Hematopoietic multipotent progenitor cell (in vitro differentiated cells): ENCODE measurements at regions not wholly inside any gene's neighbourhood (a gene's known extent, or its start where the extent isn't known, plus 50 kb on each side); places are given as distances from the start of the nearest gene placed in this dataset.

Experiments used
- DNase-seq, 3 donors: peaks; one replicate each; pipeline ENCODE4 v3.0.0-alpha.2; 2011 to 2015; ENCODE audit warnings: low read depth in 2 of 3, low spot score in 2 of 3

GRCh38 chr15:39283531-39283930, 297.3 kb upstream of the THBS1 start:
- no peak for DNase-seq

DNA sequence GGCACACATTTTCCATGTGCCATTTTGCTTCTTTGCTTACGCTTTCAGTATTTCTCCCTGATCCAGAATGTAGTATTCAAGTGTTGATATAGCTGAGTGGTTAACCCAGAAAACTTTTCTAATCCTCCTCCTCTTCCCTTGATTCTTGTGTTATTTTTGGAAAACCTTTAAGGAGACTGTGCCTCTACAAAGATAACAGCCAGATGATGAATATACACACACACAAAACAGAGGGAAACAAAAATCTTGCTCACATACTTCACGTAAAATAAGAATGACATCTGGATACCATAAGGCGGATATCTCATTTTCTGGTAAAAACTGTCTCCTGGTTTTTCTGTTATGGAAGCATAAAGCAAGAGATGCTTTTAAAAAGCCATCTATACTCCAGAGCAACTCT, 295.8 kb upstream of the THBS1 start:
- DNase-seq, result no peak

DNA sequence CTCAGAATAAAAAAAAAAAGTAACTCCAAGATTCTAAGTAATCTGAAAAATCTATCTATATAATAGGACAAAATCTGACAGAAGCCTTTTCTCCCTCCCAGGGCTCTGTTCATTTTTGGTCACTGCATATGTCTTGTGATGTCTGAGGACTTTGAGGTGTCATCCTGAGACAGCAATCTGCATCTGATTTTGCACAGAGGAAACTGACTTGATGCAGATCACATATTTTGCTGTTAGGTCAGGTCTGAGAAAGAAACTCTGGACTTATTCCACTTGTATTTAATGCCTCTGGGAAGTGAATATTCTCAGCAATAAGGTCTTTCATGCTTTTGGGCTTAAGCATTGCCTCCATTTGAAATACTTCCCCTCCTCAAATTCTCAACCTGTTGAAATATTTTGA, 295.2 kb upstream of the THBS1 start:
- no peak for DNase-seq

DNA sequence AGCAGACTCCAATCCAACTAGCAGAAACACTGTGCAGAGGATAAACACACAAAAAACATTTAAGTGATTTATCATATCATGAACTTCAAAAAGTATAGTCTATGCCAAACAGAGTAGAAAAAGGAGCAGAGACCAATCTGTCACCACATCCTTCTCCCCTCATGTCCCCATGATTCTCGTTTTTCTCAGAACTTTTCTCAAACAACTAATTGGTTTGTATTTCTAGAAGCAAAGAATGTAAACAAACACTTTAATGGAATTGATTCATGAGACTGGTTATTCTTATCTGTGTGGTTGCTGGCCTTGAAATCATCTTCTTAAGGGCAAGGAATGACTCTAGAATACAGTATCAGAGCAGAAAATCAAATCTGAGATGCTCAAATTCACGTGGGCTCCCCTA, 294.2 kb upstream of the THBS1 start:
- no peak for DNase-seq

GRCh38 chr15:39287322-39288195, 293.3 kb upstream of the THBS1 start:
- DNase-seq, result no peak

GRCh38 chr15:39290711-39291435, 290.0 kb upstream of the THBS1 start:
- no peak for DNase-seq

GRCh38 chr15:39291690-39292089, 289.2 kb upstream of the THBS1 start:
- no peak for DNase-seq

GRCh38 chr15:39296955-39297354, 283.9 kb upstream of the THBS1 start:
- DNase-seq, result no peak

DNA sequence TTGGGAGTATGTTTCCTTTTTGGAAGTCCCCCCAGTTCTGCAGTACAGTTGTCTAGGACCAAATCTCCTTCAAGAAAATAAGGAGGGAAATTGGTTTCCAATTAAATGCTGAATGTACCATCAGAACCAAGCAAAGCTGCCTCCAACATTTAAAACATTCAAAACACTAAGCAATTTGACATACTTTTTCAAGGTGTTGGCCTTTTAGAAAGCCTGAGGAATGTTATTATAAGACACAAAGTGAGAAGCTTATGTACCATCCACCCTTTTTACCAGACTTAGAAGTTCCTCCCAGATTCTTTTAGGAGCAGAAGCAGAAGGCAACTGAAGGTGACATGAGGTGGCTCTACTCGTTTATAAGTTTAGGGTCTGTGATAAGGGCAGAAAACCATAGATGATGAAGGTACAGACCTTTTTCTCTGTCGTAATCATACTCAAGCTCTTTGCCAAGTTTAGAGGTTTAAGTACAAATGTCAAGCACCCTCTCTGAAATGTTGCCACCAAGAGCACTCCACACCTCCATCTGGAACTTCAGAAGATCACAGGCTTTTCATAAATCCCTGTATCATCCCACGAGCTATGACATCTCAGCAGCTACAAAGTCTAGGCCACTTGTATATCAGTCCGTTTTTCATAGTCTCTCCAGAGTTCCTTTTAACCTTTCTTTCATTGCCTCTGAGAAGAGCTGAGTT, 282.5 kb upstream of the THBS1 start:
- DNase-seq, result no peak

GRCh38 chr15:39299486-39300267, 281.2 kb upstream of the THBS1 start:
- no peak for DNase-seq

- DNase-seq, result no peak
These were observed 280.3 kb upstream of the THBS1 start for GRCh38 chr15:39300451-39301153.

GRCh38 chr15:39301589-39301999, 279.3 kb upstream of the THBS1 start:
- no peak for DNase-seq

- DNase-seq, result no peak
These were observed 277.9 kb upstream of the THBS1 start for GRCh38 chr15:39302936-39303335.

DNA sequence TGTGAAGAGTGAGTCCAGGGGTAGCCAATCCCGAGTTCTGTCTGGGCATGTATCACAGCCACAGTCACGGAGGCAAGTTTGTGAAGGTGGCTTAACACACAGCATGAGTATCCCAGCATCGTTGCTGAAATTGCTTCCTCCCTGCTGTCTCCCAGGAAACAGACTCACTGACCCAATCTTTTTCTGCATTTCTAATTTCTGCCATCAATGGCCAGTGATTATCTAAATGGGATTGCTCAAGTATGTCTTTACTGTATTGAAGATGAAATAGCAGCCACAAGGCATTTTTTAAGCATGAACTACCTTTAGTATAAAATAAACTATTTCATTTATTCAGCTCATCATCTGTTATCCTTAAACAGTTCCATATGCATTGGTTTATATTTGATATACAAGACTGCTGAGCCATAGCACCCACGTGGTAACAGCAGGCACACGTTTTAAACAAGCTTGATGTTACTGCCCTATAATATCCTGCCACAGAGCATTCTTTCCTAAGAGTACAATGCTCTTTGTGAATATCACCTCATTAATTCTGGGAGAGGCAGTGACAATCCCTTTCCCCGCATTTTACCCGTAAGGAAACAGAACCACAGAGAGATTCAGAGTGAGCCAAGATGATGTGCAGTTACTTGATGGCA, 276.6 kb upstream of the THBS1 start:
- DNase-seq, result no peak

DNA sequence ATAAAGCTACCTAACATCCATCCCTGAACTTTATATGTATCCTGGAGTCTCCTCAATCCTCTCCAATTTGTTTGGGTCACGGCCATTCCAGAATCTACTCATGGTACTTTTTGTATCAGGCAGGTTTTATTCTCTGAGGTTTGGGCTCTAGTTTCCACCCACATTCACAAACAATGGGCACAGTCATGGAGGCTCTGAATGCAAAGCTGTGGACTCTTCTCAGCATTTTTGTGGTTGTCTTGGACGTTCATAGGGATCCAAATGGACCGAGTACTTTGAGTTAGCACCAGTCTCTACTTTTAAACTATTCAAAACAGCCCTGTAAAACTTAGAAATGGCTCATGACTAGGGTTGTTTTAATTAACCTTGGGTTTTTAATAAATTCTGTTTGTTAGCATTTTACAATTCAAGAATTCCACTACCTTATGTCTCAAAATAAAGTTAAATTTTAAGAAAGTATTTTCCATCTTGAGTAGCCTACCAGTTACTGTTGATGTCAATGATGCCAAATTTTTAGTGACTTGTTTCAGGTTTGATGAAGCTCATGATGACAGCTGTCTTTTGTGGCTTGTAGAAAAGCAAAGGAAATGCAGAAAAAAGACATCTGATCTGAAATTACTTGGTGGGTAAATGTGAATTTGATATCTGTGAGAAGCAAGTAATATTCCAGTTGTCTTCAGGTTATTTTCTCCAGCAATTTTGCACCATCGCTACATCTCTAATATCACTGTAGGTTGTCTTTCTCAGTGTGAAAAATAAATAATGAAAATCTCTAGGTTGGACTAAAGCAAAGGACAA, 275.7 kb upstream of the THBS1 start:
- DNase-seq, result no peak

DNA sequence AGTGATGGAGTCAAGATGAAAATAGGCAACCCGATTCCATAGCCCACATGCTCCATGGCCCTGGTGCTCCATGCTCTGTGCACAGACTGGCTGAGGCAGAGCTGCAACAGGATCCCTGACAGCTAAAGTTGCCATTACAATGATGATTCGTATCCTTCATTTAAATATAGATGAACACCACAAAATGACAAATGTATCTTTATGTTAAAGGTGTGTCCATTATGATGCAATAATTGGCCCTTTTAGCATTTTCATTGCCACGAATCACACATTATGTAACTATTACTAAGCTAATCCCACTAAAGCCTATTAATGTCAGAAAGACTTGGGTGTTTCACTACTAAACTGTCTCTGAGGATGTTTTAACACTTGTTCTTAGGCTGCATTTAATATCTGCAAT, 270.2 kb upstream of the THBS1 start:
- no peak for DNase-seq

- peak in 2 of 3 donors; percentile 77 to 86 for DNase-seq
These were observed 267.9 kb upstream of the THBS1 start for GRCh38 chr15:39312984-39313383.

DNA sequence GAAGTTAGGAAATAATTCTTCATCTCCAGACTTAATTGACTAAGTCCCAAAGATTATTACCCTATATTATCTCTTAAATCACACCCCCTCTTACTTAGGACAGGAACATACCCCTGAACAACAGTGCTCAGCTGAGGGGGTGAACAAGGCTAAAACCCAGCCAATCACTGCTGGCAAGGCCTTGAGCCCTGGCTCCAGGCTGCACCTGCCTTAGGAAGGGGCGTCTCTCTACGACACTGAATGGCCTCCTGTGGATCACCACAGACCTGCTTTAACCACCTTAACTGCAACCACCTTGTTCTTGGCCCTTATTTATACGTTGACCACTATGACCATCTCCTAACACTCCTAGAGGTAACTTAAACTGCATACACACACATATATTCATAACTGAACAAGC, 267.4 kb upstream of the THBS1 start:
- DNase-seq, result no peak

DNA sequence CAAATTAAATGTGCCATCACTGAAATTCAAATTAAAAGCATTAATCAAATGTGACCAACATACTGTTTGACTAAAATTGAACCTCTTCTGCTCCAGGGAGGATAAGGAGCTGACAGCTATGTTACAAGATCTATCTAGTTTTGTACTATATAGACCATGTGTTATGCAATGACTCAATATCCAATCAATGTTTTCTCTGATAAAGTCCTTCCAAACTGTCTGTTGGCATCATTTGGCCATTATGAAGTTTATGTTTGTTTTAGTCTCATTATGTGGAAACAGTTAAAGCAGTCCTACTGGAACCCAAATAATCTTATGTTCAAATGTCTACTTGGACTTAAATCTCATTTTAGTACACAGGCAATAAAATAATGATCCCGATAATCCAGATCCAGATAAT, 267.0 kb upstream of the THBS1 start:
- no peak for DNase-seq
